ENCODE measurements at regions not wholly inside any gene's neighbourhood (a gene's known extent, or its start where the extent isn't known, plus 50 kb on each side); places are given as distances from the start of the nearest gene placed in this dataset.
A peak's percentile ranks its signal among the peaks of the same experiment; 100 is the strongest.

GRCh38 chr1:229952670-229953520 is 114.1 kb upstream of the GALNT2 start:
- Mint-ChIP-seq H3K4me1 (no peaks in the 10 kb centered on the region), H3K27ac (no peak overlapping the region), H3K4me3 (no peak overlapping the region), H3K36me3 (no peaks in the 10 kb centered on the region), H3K9me3 (peaks cover 0 to 2% of the 10 kb centered on the region in 2 donors), H3K27me3 (ENCODE audit: low read depth in 2 of 2) (peaks cover 10 to 27% of the 10 kb centered on the region in 2 donors)
- H3K9me3 ChIP-seq (ENCODE audit: control insufficient read depth, insufficient read depth, low read length): no peaks in the 10 kb centered on the region
- ATAC-seq (no peak), DNase-seq (no peak)
- no peak overlapping the region for H3K4me3 ChIP-seq (ENCODE audit: low read length)
- no peaks in the 10 kb centered on the region for H3K4me1 ChIP-seq (ENCODE audit: control insufficient read depth, insufficient read depth, low read length)
- peaks cover 2% of the 10 kb centered on the region for H3K27me3 ChIP-seq (ENCODE audit: control insufficient read depth, insufficient read depth, low read length)
- H3K27ac ChIP-seq (ENCODE audit: low read length): no peak overlapping the region
- H3K36me3 ChIP-seq (ENCODE audit: control insufficient read depth, insufficient read depth, low read length): no peaks in the 10 kb centered on the region
- intact Hi-C loops (cut with micrococcal nuclease): no loop called here
- 77% methylated on average over 4 of the region's 4 CpGs for WGBS (ENCODE audit: insufficient coverage)
- no peak for TF ChIP-seq CTCF (IDR thresholded peaks at IDR 0.05)

GRCh38 chr1:229953736-229954326 is 113.2 kb upstream of the GALNT2 start:
- Histone ChIP-seq H3K27me3 (ENCODE audit: control insufficient read depth, insufficient read depth, low read length) (peaks cover 2% of the 10 kb centered on the region), H3K27ac (ENCODE audit: low read length) (no peak overlapping the region), H3K9me3 (ENCODE audit: control insufficient read depth, insufficient read depth, low read length) (no peaks in the 10 kb centered on the region), H3K4me3 (ENCODE audit: low read length) (no peak overlapping the region), H3K36me3 (ENCODE audit: control insufficient read depth, insufficient read depth, low read length) (no peaks in the 10 kb centered on the region), H3K4me1 (ENCODE audit: control insufficient read depth, insufficient read depth, low read length) (no peaks in the 10 kb centered on the region)
- WGBS (ENCODE audit: insufficient coverage): no CpG with 5 or more reads among the region's 1 CpG
- Mint-ChIP-seq H3K9me3 (peaks cover 0 to 2% of the 10 kb centered on the region in 2 donors), H3K4me1 (no peaks in the 10 kb centered on the region), H3K4me3 (no peak overlapping the region), H3K27me3 (ENCODE audit: low read depth in 2 of 2) (peaks cover 9 to 21% of the 10 kb centered on the region in 2 donors), H3K27ac (peak overlapping the region in 1 of 2 donors; percentile 22), H3K36me3 (no peaks in the 10 kb centered on the region)
- no peak for TF ChIP-seq CTCF (IDR thresholded peaks at IDR 0.05)
- ATAC-seq (no peak), DNase-seq (peak in 1 of 2 donors; percentile 25)
- intact Hi-C loops (cut with micrococcal nuclease): no loop called here

GRCh38 chr1:229964281-229964680 is 102.8 kb upstream of the GALNT2 start:
- 83% methylated on average over 1 of the region's 2 CpGs for WGBS (ENCODE audit: insufficient coverage)
- Histone ChIP-seq H3K36me3 (ENCODE audit: control insufficient read depth, insufficient read depth, low read length) (no peaks in the 10 kb centered on the region), H3K27me3 (ENCODE audit: control insufficient read depth, insufficient read depth, low read length) (no peaks in the 10 kb centered on the region), H3K9me3 (ENCODE audit: control insufficient read depth, insufficient read depth, low read length) (no peaks in the 10 kb centered on the region), H3K4me1 (ENCODE audit: control insufficient read depth, insufficient read depth, low read length) (no peaks in the 10 kb centered on the region), H3K27ac (ENCODE audit: low read length) (no peak overlapping the region), H3K4me3 (ENCODE audit: low read length) (no peak overlapping the region)
- no peak for DNase-seq
- peaks cover 7% of the 10 kb centered on the region for H3K36me3 Mint-ChIP-seq
- peaks cover 15 to 57% of the 10 kb centered on the region in 2 donors for H3K27me3 Mint-ChIP-seq (ENCODE audit: low read depth in 2 of 2)
- H3K4me3 Mint-ChIP-seq: no peak overlapping the region
- H3K9me3 Mint-ChIP-seq: no peaks in the 10 kb centered on the region
- H3K4me1 Mint-ChIP-seq: no peaks in the 10 kb centered on the region
- no peak overlapping the region for H3K27ac Mint-ChIP-seq
- intact Hi-C loops (cut with micrococcal nuclease): no loop called here
- no peak for TF ChIP-seq CTCF (IDR thresholded peaks at IDR 0.05)
- ATAC-seq: no peak
